Erythroblast (primary cell): ENCODE measurements at regions not wholly inside any gene's neighbourhood (a gene's known extent, or its start where the extent isn't known, plus 50 kb on each side); places are given as distances from the start of the nearest gene placed in this dataset.

ENCODE experiments used
- GATA1 ChIP-seq: IDR thresholded peaks from 2 replicates; pipeline ENCODE4 v1.6.1; 2011; ENCODE audit warnings: low read depth, mild to moderate bottlenecking, control low read depth, low read length, moderate library complexity
- POLR2A ChIP-seq: IDR thresholded peaks from 2 replicates; pipeline ENCODE4 v1.6.1; 2011; ENCODE audit warnings: mild to moderate bottlenecking, low read length

GRCh38 chr5:26727916-26728315 lies 310.5 kb downstream of the CDH9 start:
- TF ChIP-seq POLR2A (no peak), GATA1 (no peak)
